ENCODE measurements at regions not wholly inside any gene's neighbourhood (a gene's known extent, or its start where the extent isn't known, plus 50 kb on each side); places are given as distances from the start of the nearest gene placed in this dataset.

DNA sequence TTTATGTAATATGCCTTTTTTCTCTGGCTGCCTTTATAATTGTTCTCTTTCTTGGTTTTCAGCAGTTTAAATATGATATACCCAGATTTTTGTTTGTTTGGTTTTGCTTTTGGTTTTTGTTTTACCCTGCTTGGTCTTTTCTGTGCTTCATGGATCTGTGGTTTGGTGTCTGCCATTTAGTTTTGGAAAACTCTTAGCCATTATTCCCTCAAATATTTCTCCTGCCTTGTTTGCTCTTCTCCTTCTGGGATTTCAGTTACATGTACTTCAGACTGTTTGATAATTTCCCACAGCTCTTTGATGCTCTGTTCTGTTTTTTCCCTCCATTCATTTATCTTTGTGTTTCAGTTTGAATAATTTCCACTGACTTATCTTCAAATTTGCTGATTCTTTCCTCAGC is 223.1 kb upstream of the BCOR start:
- TF ChIP-seq EZH2 (conservative IDR thresholded peaks at IDR 0.05; ENCODE audit: low read depth, low read length) (no peak), HDAC6 (IDR thresholded peaks at IDR 0.05; ENCODE audit: low read depth, low read length) (no peak), TAF15 (IDR thresholded peaks at IDR 0.05; ENCODE audit: low read depth, low read length, poor library complexity, severe bottlenecking) (no peak), MXI1 (IDR thresholded peaks at IDR 0.05; ENCODE audit: borderline replicate concordance, low read depth, low read length) (no peak), TBL1XR1 (IDR thresholded peaks at IDR 0.05; ENCODE audit: borderline replicate concordance, low read length, partially characterized antibody) (no peak)
- TF ChIP-seq, protein P1, sequence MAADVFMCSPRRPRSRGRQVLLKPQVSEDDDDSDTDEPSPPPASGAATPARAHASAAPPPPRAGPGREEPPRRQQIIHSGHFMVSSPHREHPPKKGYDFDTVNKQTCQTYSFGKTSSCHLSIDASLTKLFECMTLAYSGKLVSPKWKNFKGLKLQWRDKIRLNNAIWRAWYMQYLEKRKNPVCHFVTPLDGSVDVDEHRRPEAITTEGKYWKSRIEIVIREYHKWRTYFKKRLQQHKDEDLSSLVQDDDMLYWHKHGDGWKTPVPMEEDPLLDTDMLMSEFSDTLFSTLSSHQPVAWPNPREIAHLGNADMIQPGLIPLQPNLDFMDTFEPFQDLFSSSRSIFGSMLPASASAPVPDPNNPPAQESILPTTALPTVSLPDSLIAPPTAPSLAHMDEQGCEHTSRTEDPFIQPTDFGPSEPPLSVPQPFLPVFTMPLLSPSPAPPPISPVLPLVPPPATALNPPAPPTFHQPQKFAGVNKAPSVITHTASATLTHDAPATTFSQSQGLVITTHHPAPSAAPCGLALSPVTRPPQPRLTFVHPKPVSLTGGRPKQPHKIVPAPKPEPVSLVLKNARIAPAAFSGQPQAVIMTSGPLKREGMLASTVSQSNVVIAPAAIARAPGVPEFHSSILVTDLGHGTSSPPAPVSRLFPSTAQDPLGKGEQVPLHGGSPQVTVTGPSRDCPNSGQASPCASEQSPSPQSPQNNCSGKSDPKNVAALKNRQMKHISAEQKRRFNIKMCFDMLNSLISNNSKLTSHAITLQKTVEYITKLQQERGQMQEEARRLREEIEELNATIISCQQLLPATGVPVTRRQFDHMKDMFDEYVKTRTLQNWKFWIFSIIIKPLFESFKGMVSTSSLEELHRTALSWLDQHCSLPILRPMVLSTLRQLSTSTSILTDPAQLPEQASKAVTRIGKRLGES (CRISPR knock-in tag; IDR thresholded peaks at IDR 0.05; ENCODE audit: borderline replicate concordance) = no peak
- TF ChIP-seq, protein P2, sequence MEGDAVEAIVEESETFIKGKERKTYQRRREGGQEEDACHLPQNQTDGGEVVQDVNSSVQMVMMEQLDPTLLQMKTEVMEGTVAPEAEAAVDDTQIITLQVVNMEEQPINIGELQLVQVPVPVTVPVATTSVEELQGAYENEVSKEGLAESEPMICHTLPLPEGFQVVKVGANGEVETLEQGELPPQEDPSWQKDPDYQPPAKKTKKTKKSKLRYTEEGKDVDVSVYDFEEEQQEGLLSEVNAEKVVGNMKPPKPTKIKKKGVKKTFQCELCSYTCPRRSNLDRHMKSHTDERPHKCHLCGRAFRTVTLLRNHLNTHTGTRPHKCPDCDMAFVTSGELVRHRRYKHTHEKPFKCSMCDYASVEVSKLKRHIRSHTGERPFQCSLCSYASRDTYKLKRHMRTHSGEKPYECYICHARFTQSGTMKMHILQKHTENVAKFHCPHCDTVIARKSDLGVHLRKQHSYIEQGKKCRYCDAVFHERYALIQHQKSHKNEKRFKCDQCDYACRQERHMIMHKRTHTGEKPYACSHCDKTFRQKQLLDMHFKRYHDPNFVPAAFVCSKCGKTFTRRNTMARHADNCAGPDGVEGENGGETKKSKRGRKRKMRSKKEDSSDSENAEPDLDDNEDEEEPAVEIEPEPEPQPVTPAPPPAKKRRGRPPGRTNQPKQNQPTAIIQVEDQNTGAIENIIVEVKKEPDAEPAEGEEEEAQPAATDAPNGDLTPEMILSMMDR (CRISPR knock-in tag; IDR thresholded peaks at IDR 0.05) = no peak

All from HepG2 (cell line).